DMS114 treated with DMSO at 0.1 percent for 48 hours (cell line): ENCODE measurements at regions not wholly inside any gene's neighbourhood (a gene's known extent, or its start where the extent isn't known, plus 50 kb on each side); places are given as distances from the start of the nearest gene placed in this dataset.
"Not testable (repeated sequence)": the region's sequence is repeated elsewhere in the genome, so short reads cannot be mapped to it uniquely, and the experiment has no call there.

Experiments used
- DNase-seq: peaks from one replicate; lab custom pipeline; 2025; ENCODE audit not compliant: unreplicated experiment; lab: John Stamatoyannopoulos, UW

DNA sequence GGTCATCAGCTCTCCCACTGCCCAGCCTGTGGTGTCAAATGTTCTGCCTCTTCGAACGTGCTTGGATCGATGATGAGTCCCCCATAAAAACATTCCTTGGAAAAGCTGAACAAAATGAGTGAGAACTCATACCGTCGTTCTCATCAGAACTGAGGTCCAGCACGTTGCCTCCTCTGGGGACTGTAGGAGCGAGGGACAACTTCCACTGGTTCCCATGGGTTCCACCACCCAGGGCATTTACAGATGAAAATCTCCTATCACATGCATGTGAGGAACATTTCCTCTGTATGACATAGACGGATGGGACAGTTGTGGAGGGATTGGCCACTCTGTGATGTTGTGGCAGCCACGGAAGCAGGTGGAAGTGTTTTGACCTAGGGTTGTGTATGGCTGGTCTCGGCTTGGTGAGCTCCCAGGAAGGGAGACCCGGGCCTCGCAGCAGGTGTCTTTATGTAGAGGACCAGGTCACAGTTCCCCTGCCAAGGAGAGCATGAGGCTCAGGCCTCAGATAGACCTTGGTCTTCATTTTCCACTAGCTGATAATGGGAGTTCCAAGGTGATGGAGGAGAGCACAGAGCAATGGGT, 113.0 kb downstream of the SNRPN start:
- DNase-seq, result no peak

- no peak for DNase-seq
Observed at GRCh38 chr15:25068696-25069095, 113.9 kb downstream of the SNRPN start.

GRCh38 chr15:25070353-25070963, 115.7 kb downstream of the SNRPN start:
- DNase-seq, result no peak

DNA sequence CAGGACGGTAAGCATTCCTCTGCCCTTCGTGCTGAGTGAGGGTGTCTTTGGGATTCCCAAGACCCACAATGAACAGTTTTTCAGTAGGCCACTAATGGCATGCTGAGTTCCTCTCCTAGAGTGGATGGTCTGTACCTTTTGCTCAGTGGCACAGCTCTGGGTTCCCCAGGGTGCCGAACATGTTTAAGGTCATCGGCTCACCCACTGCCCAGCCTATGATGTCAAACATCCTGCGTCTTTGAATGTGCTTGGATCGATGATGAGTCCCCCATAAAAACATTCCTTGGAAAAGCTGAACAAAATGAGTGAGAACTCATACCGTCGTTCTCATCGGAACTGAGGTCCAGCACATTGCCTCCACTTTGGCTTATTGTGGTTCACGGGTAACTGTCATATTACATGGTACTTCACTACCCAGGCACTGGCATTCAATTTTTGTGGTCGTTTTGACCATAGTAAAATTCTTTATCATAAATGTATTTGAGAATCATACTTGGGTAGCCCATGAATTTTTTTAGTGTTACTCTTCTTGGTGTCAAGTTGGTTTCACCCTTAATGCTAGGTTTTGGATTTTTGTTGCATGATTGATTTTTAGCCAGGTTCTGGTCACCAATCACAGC, 118.2 kb downstream of the SNRPN start:
- DNase-seq, result no peak

DNA sequence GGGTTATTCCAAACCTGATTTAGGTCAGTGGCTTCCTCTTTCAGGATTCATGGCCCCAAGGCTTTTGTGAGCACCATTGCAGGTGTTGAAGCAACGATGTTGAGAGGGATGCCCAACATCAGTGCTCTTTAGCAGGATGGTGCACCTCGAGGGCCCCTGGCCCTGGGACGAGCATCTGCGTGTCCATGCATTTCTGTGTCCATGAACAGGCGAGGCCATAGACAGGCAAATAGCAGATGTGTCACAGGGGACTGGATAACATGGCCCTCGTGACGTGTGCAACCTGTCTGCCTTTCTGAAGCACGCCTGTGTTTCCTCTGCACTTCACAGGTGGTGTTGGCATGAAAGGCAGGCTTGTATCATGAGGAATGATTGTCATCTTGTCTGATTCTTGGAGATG, 132.3 kb downstream of the SNRPN start:
- DNase-seq, result no peak

GRCh38 chr15:25088261-25088790, 133.5 kb downstream of the SNRPN start:
- no peak for DNase-seq

DNA sequence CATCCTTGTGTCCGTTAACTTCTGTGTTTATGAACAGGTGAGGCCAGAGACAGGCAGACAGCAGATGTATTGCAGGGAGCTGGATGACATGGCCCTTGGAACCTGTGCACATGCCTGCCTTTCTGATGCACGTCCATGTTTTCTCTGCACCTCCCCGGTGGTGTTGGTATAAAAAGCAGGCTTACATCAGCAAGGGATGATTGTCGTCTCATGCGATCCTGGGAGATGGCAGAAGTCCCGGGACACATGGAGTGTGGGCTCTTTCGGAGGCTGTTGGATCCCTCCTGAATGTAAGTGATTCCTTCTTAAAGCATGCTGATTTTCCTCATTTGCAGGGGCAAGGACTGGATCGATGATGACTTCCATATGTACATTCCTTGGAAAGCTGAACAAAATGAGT, 134.8 kb downstream of the SNRPN start:
- DNase-seq, result no peak

- no peak for DNase-seq
Observed at GRCh38 chr15:25090073-25090733, 135.4 kb downstream of the SNRPN start.

- DNase-seq, result no peak
Observed at GRCh38 chr15:25091421-25092158, 136.8 kb downstream of the SNRPN start.

- no peak for DNase-seq
Observed at GRCh38 chr15:25092661-25093060, 137.9 kb downstream of the SNRPN start.

GRCh38 chr15:25093455-25094029, 138.8 kb downstream of the SNRPN start:
- no peak for DNase-seq

DNA sequence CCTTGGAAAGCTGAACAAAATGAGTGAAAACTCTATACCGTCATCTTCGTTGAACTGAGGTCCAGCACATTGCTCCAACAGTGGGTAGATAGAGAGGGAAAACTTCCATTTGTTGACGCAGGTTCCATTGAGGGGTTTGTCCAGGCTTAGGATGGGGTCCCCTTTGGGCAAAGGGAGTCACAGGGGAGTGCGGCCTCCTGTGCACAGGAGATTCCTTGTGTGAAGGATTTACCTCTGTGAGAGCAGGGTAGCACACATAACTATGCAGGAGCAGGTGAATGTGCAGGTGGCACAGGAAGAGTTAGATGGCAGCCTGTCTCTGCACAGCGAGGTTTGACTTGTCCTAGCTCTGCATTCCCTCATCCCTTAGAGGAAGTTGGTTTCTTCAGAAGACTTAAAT, 139.3 kb downstream of the SNRPN start:
- DNase-seq, result no peak

DNA sequence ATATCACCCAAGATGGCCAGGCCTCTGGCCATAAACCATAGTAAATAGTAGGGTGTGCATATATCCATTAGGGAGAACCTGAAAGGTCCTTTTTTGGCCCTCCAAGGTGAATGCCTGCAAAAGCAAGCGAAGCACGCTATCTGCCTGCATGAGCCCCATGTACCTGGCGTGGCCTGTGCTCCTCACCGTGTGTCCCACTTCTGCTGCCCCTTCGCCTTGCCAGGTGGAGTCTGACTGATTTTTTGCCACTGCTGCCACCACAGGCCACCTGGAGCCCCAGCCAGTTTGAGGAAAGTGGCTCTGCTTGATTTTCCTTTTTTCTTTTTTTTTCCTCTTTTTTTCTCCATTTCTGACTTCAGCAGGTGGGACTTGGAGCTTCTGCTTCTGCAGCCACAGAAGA, 139.7 kb downstream of the SNRPN start:
- DNase-seq, result no peak

- no peak for DNase-seq
Observed at GRCh38 chr15:25095179-25095578, 140.4 kb downstream of the SNRPN start.

GRCh38 chr15:25099966-25100365, 145.2 kb downstream of the SNRPN start:
- DNase-seq, result not testable (repeated sequence)

GRCh38 chr15:25106209-25106608, 151.4 kb downstream of the SNRPN start:
- DNase-seq, result no peak

GRCh38 chr15:25133804-25134203, 179.0 kb downstream of the SNRPN start:
- no peak for DNase-seq

DNA sequence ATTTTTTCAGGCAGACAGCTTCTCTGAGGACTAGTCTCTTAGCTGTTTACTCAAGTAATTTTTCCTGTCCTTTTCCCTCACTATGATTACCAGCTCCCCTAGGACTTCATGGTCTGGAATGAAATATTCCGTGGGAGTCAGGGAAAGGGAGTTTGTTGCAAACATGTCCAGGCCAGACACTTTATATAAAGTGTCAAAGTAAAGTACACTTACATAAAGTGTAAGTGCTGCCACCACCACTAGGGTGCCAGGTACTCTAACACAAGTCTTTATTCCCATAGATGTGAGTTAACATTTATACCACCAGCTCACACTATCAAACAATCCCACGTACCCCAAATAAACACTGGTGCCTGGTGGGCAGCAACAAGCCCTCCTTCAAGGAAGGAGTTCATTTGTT, 179.8 kb downstream of the SNRPN start:
- DNase-seq, result no peak

- peak; percentile 22 for DNase-seq
Observed at GRCh38 chr15:25136119-25136518, 181.3 kb downstream of the SNRPN start.

- DNase-seq, result no peak
Observed at GRCh38 chr15:25137013-25137412, 182.2 kb downstream of the SNRPN start.

DNA sequence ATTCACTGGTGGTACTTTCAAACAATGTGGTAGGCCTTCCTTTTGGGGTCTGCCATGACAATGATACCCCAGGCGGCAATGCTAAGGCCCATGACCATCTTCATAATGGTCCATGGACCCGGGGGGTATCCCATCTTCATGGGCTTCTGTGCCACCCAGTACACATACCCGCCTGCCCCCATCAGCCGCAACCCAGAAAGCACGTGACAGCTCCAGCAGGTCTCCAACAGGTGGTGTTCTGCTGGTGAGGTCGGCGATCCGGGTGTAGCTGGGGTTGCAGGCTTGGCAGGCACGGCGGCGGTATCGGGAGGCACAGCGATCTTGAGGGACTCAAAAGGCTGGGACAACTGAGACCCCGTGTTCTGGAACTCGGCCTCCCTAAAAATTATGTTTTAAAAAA, 214.5 kb downstream of the SNRPN start:
- no peak for DNase-seq
